Heart left ventricle (tissue), 16 donors: ENCODE measurements at regions not wholly inside any gene's neighbourhood (a gene's known extent, or its start where the extent isn't known, plus 50 kb on each side); places are given as distances from the start of the nearest gene placed in this dataset.
"Not testable (repeated sequence)": the region's sequence is repeated elsewhere in the genome, so short reads cannot be mapped to it uniquely, and the experiment has no call there.

Experiments used
- ATAC-seq, 4 donors: fragments of 200-7000 bp; cut with Tn5 transposase; one replicate each; pipeline ENCODE4 v1.9.1; 2020 to 2022; ENCODE audit warnings: moderate library complexity in 4 of 4, mild to moderate bottlenecking in 3 of 4, moderate number of reproducible peaks in 1 of 4
- DNase-seq, 5 donors: peaks; one replicate each; pipeline ENCODE4 v3.0.0-alpha.2; 2020
- H3K27ac ChIP-seq, 12 donors: fragments of 200-600 bp; sonication (generic) in 4 of 12; one replicate each; pipeline versions ENCODE4 v1.5.0 to v1.8.0; 2016 to 2022; ENCODE audit warnings: mild to moderate bottlenecking in 2 of 12
- H3K27me3 ChIP-seq, 9 donors: fragments of 200-600 bp; sonication (generic) in 2 of 9; one replicate each; pipeline versions ENCODE4 v1.5.1 to v1.8.0; 2016 to 2022; ENCODE audit warnings: mild to moderate bottlenecking in 3 of 9
- H3K36me3 ChIP-seq, 9 donors: fragments of 200-600 bp; sonication (generic) in 2 of 9; one replicate each; pipeline versions ENCODE4 v1.5.0 to v1.8.0; 2018 to 2022; ENCODE audit warnings: mild to moderate bottlenecking in 2 of 9
- H3K4me1 ChIP-seq, 12 donors: fragments of 200-600 bp; sonication (generic) in 4 of 12; one replicate each; pipeline versions ENCODE4 v1.5.0 to v1.8.0; 2016 to 2022; ENCODE audit warnings: mild to moderate bottlenecking in 3 of 12
- H3K4me3 ChIP-seq, 12 donors: fragments of 200-600 bp; sonication (generic) in 4 of 12; one replicate each; pipeline versions ENCODE4 v1.5.0 to v1.8.0; 2017 to 2022; ENCODE audit warnings: mild to moderate bottlenecking in 9 of 12, moderate library complexity in 4 of 12
- H3K9me3 ChIP-seq, 12 donors: fragments of 200-600 bp; sonication (generic) in 4 of 12; one replicate each; pipeline versions ENCODE4 v1.5.0 to v1.8.0; 2016 to 2022; ENCODE audit warnings: mild to moderate bottlenecking in 1 of 12
- POLR2A ChIP-seq, 2 donors: fragments of 450-650 bp; IDR thresholded peaks; one replicate each; pipeline ENCODE4 v1.6.1; 2017; ENCODE audit warnings: antibody characterized with exemption in 2 of 2, mild to moderate bottlenecking in 2 of 2, moderate library complexity in 2 of 2
- WGBS, 4 donors: extraction: QIAGEN DNeasy Blood & Tissue Kit in 2 of 4; methylation state at CpG; one replicate each; pipeline versions ENCODE4 v1.1.5 to v1.1.7; 2013 to 2018; 5-methylcytosine and 5-hydroxymethylcytosine counted together
- intact Hi-C, 10 donors: fragments of 100-400 bp; cut with DNase I; formaldehyde crosslinking; loops; one replicate each; pipeline versions ENCODE4 v1.11.1 to v1.14.2; 2022
- TF ChIP-seq, protein P1 (sequence below), 12 donors: fragments of 200-600 bp; sonication (generic) in 4 of 12; IDR thresholded peaks; one replicate each; pipeline versions ENCODE4 v1.5.0 to v1.8.0; 2018 to 2022; ENCODE audit warnings: antibody characterized with exemption in 12 of 12, mild to moderate bottlenecking in 5 of 12
- donor health status: ischemic (EF 13 %, LVEDD 7.1; RV severe dilation, severe dysfunction).
- donor health status: healthy with polysubstance abuse.
- donor health status: DM: no; HTN: yes; CAD: no.
- donor health status: DM: no; HTN: no; CAD: no.
- donor health status: ischemic (EF 25% LVEDD 6.9; RV normal size, moderate dysfunction).
- donor health status: ischemic (EF 25% LVEDD 5.7; RV mildly dilated, moderate dysfunction).
- donor health status: healthy.
- donor health status: DM: yes; HTN: yes; CAD: no.
- donor health status: ischemic (EF 35%, LVEDD 5.7; RV mildly dilated, moderate dysfunction).
- donor health status: nonischemic (EF 11% LVEDD 7.7; RV severe dilation, severe dysfunction).
- donor health status: DM: yes; HTN: yes; CAD: no.
- donor health status: PGD.
- donor health status: ischemic (EF 29% LVEDD 5.4; RV normal size, mild dysfunction).
- donor health status: nonischemic (EF 23%, LVEDD 6.1; RV moderate dilation, normal function).

DNA sequence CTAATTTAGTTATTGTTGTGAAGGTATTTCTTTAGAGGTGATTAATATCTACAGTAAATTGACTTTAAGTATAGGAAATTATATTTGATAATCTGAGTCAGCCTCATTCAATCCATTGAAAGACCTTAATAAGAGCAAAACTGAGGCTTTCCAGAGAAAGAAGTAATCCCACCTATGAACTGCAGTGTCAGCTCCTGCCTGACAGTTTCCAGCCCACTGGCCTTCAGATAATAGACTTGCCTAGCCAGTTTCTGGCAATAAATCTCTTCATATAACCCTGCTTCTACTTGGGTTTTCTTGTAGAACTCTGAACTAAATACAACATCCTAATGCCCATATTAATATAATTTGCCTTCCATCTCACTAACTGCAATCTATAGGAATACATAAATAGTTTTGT lies 437.9 kb upstream of the UBE2E3 start:
- peaks cover 0 to 7% (median 0%) of the 10 kb centered on the region in 12 donors for H3K4me1 ChIP-seq
- no peak for ATAC-seq
- H3K27ac ChIP-seq = no peak overlapping the region
- no peaks in the 10 kb centered on the region for H3K36me3 ChIP-seq
- intact Hi-C loops = no loop called here
- DNase-seq = no peak
- H3K27me3 ChIP-seq = no peaks in the 10 kb centered on the region
- H3K4me3 ChIP-seq = no peak overlapping the region
- no peak for TF ChIP-seq POLR2A (IDR thresholded peaks at IDR 0.05)
- TF ChIP-seq, protein P1, sequence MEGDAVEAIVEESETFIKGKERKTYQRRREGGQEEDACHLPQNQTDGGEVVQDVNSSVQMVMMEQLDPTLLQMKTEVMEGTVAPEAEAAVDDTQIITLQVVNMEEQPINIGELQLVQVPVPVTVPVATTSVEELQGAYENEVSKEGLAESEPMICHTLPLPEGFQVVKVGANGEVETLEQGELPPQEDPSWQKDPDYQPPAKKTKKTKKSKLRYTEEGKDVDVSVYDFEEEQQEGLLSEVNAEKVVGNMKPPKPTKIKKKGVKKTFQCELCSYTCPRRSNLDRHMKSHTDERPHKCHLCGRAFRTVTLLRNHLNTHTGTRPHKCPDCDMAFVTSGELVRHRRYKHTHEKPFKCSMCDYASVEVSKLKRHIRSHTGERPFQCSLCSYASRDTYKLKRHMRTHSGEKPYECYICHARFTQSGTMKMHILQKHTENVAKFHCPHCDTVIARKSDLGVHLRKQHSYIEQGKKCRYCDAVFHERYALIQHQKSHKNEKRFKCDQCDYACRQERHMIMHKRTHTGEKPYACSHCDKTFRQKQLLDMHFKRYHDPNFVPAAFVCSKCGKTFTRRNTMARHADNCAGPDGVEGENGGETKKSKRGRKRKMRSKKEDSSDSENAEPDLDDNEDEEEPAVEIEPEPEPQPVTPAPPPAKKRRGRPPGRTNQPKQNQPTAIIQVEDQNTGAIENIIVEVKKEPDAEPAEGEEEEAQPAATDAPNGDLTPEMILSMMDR (IDR thresholded peaks at IDR 0.05) = no peak
- peaks cover 0 to 8% (median 0%) of the 10 kb centered on the region in 12 donors for H3K9me3 ChIP-seq

GRCh38 chr2:180540761-180541160 lies 439.6 kb upstream of the UBE2E3 start:
- H3K4me3 ChIP-seq = no peak overlapping the region
- intact Hi-C loops = no loop called here
- peaks cover 0 to 7% (median 0%) of the 10 kb centered on the region in 12 donors for H3K4me1 ChIP-seq
- no peak overlapping the region for H3K27ac ChIP-seq
- DNase-seq = peak in 1 of 5 donors; percentile 52
- no peaks in the 10 kb centered on the region for H3K9me3 ChIP-seq
- no peaks in the 10 kb centered on the region for H3K27me3 ChIP-seq
- no peaks in the 10 kb centered on the region for H3K36me3 ChIP-seq
- WGBS, 4 donors = 61 to 71% (median 69%) methylated on average over 8 of the region's 8 CpGs
- no peak for ATAC-seq
- TF ChIP-seq POLR2A (IDR thresholded peaks at IDR 0.05) = no peak
- TF ChIP-seq, protein P1 (IDR thresholded peaks at IDR 0.05) = no peak

- H3K36me3 ChIP-seq = no peaks in the 10 kb centered on the region
- intact Hi-C loops = no loop called here
- H3K9me3 ChIP-seq = no peaks in the 10 kb centered on the region
- H3K27me3 ChIP-seq = no peaks in the 10 kb centered on the region
- DNase-seq = no peak
- TF ChIP-seq POLR2A (IDR thresholded peaks at IDR 0.05) = no peak
- TF ChIP-seq, protein P1 (IDR thresholded peaks at IDR 0.05) = no peak
- H3K27ac ChIP-seq = no peak overlapping the region
- peaks cover 0 to 7% (median 0%) of the 10 kb centered on the region in 12 donors for H3K4me1 ChIP-seq
- H3K4me3 ChIP-seq = no peak overlapping the region
- no peak for ATAC-seq
Measured at GRCh38 chr2:180539541-180539940, 440.9 kb upstream of the UBE2E3 start.

GRCh38 chr2:180535289-180535688 lies 445.1 kb upstream of the UBE2E3 start:
- DNase-seq (no peak), ATAC-seq (no peak)
- H3K27ac ChIP-seq = no peak overlapping the region
- no peaks in the 10 kb centered on the region for H3K9me3 ChIP-seq
- TF ChIP-seq, protein P1 (IDR thresholded peaks at IDR 0.05) = no peak
- TF ChIP-seq POLR2A (IDR thresholded peaks at IDR 0.05) = no peak
- no peaks in the 10 kb centered on the region for H3K36me3 ChIP-seq
- H3K27me3 ChIP-seq = no peaks in the 10 kb centered on the region
- H3K4me1 ChIP-seq = peaks cover 0 to 7% (median 0%) of the 10 kb centered on the region in 12 donors
- intact Hi-C loops = no loop called here
- 74 to 87% (median 80%) methylated on average over 1 of the region's 1 CpG for WGBS, 4 donors
- no peak overlapping the region for H3K4me3 ChIP-seq

- intact Hi-C loops, H3K36me3 ChIP-seq, H3K4me3 ChIP-seq, ATAC-seq, H3K27me3 ChIP-seq, H3K27ac ChIP-seq, DNase-seq, H3K4me1 ChIP-seq, H3K9me3 ChIP-seq: not testable (repeated sequence)
- WGBS, 4 donors = 83 to 100% (median 88%) methylated on average over 3 to 8 of the region's 8 CpGs
Measured at GRCh38 chr2:180531787-180532186, 448.6 kb upstream of the UBE2E3 start.
